ENCODE measurements at regions not wholly inside any gene's neighbourhood (a gene's known extent, or its start where the extent isn't known, plus 50 kb on each side); places are given as distances from the start of the nearest gene placed in this dataset.
"Not testable (repeated sequence)": the region's sequence is repeated elsewhere in the genome, so short reads cannot be mapped to it uniquely, and the experiment has no call there.

DNA sequence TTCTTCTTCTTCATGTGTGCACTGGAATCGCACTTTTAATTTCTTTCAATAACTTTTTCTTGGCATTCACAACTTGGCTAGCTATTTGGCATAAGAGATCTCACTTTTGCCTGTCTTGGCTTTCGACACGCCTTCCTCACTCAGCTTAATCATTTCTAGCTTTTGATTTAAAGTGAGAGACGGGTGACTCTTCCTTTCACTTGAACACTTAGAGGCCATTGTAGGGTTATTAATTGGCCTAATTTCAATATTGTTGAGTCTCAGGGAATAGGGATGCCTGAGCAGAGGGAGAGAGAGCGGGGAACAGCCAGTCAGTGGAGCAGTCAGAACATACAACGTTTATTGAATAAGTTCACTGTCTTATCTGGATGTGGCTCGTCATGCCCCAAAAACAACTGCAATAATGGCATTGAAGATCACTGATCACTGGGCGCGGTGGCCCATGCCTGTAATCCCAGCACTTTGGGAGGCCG, 200.3 kb downstream of the SEC14L1 start:
- no peak for DNase-seq (ENCODE audit: low read depth in 2 of 2)

DNA sequence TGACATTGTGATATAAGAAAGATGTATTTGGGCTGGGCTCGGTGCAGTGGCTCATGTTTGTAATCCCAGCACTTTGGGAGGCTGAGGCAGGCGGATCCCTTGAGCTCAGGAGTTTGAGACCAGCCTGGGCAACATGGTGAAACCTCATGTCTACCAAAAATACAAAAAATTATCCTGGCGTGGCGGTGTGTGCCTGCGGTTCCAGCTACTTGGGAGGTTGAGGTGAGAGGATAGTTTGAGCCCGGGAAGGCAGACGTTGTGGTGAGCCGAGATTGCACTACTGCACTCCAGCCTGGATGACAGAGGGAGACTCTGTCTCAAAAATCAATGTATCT, 201.9 kb downstream of the SEC14L1 start:
- not testable (repeated sequence) for DNase-seq (ENCODE audit: low read depth in 2 of 2)

DNA sequence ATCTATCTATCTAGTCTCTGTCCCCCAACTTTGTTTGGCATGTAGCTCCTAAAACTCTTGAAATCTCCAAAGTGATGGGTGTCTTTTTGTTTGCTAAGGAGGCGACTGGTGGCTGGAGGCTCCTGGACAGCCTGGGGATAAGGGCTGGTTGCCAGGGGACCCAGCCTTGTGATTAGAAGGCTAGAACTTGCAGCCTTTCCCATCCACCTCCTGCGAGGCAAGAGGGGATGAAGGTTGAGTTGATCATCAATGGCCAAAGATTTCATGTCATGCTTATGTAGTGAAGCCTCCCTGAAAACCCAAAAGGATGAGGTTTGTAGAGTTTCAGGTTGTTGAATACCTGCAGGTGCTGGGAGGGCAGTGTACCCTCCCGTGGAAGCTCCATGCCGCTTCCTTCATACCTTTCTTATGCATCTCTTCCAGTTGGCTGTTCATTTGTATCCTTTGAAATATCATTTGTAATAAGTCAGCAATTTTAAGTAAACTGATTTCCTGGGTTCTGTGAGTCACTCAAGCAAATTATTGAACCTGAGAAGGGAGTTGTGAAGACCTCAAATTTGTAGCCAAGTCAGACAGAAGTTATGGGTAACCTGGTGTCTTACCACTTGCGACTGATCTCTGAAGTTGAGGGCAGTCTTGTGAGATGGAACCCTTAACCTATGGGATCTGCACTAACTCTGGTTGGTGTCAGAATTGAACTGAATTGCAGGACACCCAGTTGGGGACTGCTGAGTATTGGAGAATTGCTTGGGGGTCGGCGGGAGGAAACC, 202.4 kb downstream of the SEC14L1 start:
- DNase-seq (ENCODE audit: low read depth in 2 of 2): no peak

DNA sequence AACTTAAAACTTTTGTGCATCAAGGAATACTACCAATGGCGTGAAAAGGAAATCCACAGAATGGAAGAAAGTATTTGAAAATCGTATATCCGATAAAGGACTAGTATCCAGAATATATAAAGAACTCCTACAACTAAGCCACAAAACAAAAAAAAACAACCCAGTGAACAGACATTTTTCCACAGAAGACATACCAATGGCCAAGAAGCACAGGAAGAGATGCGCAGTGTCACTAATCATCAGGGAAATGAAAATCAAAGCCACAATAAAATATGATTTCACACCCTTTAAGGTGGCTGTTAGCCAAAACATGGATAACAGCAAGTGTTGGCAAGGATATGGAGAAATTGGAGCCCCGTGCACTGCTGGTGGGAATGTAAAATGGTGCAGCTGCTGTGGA, 203.3 kb downstream of the SEC14L1 start:
- DNase-seq (ENCODE audit: low read depth in 2 of 2): no peak

GRCh38 chr17:77345260-77345910, 204.6 kb downstream of the SEC14L1 start:
- no peak for DNase-seq (ENCODE audit: low read depth in 2 of 2)

GRCh38 chr17:77346765-77347164, 206.0 kb downstream of the SEC14L1 start:
- DNase-seq (ENCODE audit: low read depth in 2 of 2): no peak

DNA sequence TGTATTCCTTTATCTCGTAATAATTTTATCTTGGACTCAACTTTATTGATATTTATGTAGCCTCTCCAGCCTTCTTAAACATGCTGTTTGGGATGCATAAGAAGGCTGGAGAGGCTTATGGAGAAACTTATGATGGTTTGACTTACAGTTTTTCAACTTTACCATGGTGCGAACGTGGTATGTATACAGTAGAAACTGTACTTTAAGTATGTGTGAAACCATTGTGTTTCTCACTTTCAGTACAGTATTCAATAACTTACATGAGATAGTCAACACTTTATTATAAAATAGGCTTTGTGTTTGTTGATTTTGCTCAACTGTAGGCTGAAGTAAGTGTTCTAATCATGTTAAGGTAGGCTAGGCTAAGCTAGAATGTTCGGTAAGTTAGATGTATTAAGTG, 206.8 kb downstream of the SEC14L1 start:
- no peak for DNase-seq (ENCODE audit: low read depth in 2 of 2)

DNA sequence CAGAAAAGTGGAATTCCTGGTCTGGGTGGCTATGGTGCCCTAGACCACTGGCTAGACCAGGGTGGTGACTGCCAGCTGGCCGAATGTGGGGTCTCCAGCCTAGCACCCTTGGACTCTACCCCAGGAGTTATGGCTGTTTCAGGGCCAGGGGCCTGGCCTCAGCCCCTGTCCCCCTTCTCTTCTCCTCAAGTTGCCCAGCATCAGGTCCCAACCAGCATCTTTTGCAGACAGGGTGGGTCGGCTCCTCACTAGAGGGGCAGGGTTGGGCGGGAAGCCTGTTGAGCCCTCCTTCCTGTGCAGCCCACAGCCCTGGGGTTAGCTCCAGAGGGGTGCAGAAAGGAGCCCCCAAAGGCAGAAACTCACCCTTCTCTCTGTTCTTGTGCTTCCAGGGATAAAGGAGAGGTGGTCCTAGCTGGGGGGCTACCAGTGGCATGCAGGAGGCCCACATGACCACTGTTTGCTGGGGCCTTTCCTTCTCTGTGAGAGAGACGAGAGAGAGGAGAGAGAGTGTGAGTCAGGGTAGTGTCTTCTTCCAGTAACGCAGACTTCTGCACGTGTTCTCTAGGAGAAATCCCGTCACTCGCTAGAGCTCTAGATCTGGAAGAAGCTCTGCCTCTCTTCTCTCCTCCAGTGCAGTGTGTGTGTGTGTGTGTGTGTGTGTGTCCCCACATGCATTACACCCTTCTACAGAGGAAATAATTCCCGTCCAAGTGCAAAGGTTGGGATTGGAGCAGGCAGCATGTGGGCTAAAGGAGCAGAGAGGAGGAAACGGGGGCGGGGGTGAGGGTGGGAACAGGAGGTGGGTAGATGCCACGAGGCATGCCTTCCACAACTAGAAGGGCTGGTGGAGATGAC, 209.4 kb downstream of the SEC14L1 start:
- DNase-seq (ENCODE audit: low read depth in 2 of 2): no peak

DNA sequence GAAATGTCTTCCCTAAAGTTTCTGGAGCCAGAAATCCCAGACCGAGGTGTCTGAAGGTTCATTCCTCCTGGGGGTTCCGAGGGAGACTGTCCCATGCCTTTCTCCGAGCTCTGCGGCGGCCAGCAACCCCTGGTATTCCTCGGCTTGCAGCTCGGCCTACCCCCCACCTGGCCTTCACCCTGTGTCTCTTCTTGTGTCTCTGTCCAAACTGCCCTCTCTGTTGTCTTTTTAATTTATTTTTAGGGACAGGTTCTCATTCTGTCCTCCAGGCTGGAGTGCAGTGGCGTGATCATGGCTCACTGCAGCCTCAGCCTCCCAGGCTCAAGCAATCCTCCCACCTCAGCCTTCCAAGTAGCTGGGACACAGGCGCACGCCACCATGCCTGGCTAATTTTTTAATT, 211.7 kb downstream of the SEC14L1 start:
- DNase-seq (ENCODE audit: low read depth in 2 of 2): no peak

DNA sequence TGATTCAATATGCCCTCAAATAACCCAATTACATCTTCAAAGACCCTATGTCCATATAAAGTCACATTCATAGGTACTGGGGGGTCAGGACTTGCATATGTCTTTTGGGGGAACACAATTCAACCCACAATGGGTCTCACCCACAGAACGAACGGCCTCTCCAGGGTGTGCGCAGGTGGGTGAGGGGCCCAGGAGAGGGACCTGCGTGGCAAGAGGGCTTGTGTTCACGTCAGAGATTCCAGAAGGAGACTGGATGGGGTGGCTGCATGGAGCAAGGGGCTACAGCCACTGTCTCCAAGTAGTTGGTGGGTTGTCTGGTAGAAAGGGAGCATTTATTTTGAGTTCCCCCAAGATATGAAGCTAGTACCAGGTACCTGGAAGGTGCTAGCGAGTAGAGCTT, 212.2 kb downstream of the SEC14L1 start:
- DNase-seq (ENCODE audit: low read depth in 2 of 2): no peak

- no peak for DNase-seq (ENCODE audit: low read depth in 2 of 2)
These were observed 213.1 kb downstream of the SEC14L1 start for GRCh38 chr17:77353684-77354419.

GRCh38 chr17:77354420-77354669, 213.6 kb downstream of the SEC14L1 start:
- DNase-seq (ENCODE audit: low read depth in 2 of 2): no peak

DNA sequence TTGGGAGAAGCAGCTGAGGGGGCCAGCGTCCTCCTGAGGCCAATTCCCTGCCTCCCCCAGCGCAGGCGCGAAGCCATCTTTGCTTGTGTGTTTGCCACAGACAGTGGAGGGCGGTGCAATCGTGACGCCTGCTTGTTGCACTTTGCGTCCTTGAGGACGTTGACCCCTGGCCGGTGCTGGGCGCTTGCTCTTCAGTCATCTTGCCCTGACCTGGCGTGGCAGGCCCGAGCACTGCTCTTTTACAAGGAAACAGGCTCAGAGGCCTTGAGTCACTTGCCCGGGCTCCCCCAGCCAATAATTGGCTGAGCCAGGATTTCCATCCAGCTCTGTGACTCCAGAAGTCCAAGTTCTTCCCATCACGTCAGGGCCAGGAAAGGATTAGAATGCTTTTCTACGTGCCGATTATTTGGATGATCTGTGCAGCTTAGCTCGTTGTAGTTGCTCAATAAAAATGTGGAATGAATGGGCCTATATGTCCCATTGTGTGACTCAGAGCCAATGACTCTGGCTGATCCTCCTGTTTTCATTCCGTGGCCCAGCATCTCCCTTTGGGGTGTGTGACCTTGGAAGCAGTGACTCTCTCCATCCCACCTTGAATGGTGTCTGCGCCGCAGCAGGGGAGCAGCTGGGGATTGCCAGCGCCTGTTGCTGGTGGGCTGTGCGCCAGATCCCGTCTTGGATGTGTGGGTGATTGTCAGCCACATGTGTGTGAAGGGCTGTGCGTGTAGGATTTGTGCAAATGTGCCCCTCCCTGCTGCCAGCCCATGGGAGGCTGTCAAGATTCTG, 214.1 kb downstream of the SEC14L1 start:
- no peak for DNase-seq (ENCODE audit: low read depth in 2 of 2)

- no peak for DNase-seq (ENCODE audit: low read depth in 2 of 2)
These were observed 215.4 kb downstream of the SEC14L1 start for GRCh38 chr17:77356109-77356689.

- no peak for DNase-seq (ENCODE audit: low read depth in 2 of 2)
These were observed 216.0 kb downstream of the SEC14L1 start for GRCh38 chr17:77356690-77357201.

- no peak for DNase-seq (ENCODE audit: low read depth in 2 of 2)
These were observed 218.0 kb downstream of the SEC14L1 start for GRCh38 chr17:77358801-77359200.

DNA sequence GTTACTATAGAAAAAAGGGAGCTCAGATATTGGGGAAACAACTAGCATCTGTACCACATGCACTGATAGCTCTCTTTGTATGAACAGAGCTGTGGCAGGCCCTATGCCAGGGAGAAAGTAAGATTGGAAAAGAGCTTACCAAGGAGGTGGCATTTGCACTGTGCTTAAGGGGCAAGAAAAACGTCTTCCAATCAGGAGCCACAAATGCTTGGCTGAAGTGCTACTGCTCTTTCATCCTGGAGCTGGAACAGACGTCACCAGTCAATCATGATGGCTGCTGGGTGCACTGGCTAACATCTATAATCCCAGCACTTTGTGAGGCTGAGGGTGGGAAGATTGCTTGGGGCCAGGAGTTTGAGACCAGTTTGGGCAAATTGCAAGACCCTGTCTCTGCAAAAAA, 218.5 kb downstream of the SEC14L1 start:
- DNase-seq (ENCODE audit: low read depth in 2 of 2): no peak

DNA sequence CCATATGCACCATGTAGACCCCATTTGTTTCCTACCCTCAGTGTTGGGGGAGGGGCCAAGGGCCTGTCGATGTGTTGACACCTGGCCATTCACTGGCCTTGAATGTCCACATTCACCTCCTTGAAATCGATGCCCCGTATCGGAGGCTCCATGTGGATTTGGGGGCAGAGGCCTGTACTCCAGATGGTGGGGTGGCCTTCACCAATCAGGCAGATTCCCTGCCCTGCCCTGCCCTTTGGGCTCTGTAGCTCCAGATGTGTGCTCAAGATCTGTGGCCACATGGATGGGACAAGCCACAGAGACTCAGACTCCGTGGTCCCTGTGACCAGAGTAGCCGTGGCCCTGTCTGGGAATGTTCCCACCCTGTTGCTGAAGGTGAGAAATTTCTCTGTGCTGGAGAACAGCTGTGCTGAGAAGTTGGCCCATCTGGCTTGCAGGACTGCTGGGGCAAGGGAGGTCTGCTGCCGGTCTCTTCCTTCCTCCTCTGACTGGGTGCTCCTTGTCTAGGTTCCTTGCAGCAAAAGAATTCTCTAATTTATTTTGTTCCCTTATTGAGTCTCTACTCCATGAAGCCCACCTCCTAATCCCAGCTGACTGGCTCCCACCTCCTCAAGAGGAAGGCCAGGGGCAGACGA, 221.3 kb downstream of the SEC14L1 start:
- DNase-seq (ENCODE audit: low read depth in 2 of 2): no peak

DNA sequence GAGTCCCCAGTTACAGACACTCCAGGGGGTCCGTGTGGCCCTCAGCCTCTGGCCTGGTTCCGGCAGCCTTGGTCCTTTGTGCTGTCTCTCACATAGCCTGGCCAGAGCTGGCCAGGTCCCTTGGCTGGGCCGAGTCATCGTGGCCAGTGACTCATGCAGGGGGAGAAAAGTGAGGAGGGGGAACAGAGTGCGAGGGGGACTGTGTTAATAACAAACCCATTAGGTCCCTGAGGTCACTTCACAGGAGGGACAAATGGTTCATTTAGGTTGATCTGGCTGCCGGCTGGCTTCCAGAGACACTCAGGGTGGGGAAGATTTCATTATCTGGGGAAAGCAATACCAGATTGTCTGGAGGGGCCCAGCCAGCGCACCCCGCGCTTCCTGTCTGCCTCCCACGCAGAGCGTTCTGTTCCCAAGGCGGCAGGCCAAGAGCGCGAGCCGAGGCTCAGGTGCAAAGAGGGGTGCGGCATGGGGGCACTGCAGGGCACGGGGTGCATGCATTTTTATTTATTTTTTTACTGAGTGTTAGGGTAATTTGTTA, 223.1 kb downstream of the SEC14L1 start:
- DNase-seq (ENCODE audit: low read depth in 2 of 2): no peak

GRCh38 chr17:77364381-77364911, 223.7 kb downstream of the SEC14L1 start:
- no peak for DNase-seq (ENCODE audit: low read depth in 2 of 2)

All from stimulated activated CD4-positive, alpha-beta T cell treated with anti-CD3 and anti-CD28 coated beads, Interleukin-1b, Interleukin-23, amount 100 ng/mL, for 4 hours (primary cell).